Astrocyte of the cerebellum (primary cell): ENCODE measurements at regions not wholly inside any gene's neighbourhood (a gene's known extent, or its start where the extent isn't known, plus 50 kb on each side); places are given as distances from the start of the nearest gene placed in this dataset.
A peak's percentile ranks its signal among the peaks of the same experiment; 100 is the strongest.

Source experiments
- DNase-seq: peaks from one replicate; pipeline ENCODE4 v3.0.0-alpha.2; 2011; ENCODE audit warnings: low read depth
- H3K4me3 ChIP-seq: 2 replicates; pipeline ENCODE4 v1.5.1; 2011; ENCODE audit warnings: mild to moderate bottlenecking, low read depth, low read length, moderate library complexity
- in situ Hi-C: cut with HindIII; loops from 2 replicates; pipeline ENCODE4 v1.10.0; 2017; ENCODE audit warnings: low sequenced_read_pairs
- TF ChIP-seq, protein P1 (sequence below): IDR thresholded peaks from 2 replicates; pipeline ENCODE4 v1.5.1; 2012; ENCODE audit warnings: low read length, low read depth, moderate library complexity, mild to moderate bottlenecking; ENCODE audit errors: missing control alignments

DNA sequence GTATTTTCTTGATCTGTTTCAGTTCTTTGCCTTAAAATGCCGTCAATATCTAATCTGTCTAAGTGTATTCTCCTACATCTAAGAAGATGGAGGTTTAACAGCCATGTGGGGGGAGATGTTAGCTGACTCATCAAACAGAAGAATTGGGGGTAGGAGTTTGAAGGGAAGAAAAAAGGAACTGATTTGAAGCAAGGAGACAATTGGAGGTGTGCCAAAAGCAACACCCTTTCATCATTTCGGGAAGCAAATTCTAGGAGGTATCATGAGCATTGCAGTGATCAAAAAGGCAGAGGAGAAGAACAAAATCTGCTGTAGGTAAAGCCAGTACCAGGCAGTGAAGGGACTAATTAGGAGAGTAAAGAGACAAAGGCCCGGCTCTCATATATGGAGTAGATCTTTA, 337.3 kb upstream of the TBC1D5 start:
- in situ Hi-C loops, result no loop called here
- DNase-seq, result no peak
- no peak overlapping the region for H3K4me3 ChIP-seq
- TF ChIP-seq, protein P1, sequence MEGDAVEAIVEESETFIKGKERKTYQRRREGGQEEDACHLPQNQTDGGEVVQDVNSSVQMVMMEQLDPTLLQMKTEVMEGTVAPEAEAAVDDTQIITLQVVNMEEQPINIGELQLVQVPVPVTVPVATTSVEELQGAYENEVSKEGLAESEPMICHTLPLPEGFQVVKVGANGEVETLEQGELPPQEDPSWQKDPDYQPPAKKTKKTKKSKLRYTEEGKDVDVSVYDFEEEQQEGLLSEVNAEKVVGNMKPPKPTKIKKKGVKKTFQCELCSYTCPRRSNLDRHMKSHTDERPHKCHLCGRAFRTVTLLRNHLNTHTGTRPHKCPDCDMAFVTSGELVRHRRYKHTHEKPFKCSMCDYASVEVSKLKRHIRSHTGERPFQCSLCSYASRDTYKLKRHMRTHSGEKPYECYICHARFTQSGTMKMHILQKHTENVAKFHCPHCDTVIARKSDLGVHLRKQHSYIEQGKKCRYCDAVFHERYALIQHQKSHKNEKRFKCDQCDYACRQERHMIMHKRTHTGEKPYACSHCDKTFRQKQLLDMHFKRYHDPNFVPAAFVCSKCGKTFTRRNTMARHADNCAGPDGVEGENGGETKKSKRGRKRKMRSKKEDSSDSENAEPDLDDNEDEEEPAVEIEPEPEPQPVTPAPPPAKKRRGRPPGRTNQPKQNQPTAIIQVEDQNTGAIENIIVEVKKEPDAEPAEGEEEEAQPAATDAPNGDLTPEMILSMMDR, result no peak

DNA sequence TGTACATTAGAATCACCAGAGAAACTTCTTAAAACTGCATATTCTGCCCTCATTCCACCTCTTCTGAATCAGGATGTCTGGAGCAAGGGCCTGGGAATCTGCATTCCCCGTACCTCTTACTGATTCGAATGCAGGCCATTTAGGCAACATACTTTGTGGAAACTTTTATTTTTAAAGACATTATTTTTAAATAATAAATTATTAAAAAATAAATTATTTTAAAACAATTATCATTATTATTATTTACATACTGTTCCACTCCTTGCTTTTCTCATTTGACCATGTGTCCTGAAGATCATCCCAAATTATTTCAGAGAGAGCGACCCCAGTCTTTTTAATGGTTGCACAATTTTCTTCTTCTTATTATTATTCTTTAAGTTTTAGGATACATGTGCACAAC, 336.6 kb upstream of the TBC1D5 start:
- in situ Hi-C loops, result no loop called here
- no peak for DNase-seq
- TF ChIP-seq, protein P1, result no peak

DNA sequence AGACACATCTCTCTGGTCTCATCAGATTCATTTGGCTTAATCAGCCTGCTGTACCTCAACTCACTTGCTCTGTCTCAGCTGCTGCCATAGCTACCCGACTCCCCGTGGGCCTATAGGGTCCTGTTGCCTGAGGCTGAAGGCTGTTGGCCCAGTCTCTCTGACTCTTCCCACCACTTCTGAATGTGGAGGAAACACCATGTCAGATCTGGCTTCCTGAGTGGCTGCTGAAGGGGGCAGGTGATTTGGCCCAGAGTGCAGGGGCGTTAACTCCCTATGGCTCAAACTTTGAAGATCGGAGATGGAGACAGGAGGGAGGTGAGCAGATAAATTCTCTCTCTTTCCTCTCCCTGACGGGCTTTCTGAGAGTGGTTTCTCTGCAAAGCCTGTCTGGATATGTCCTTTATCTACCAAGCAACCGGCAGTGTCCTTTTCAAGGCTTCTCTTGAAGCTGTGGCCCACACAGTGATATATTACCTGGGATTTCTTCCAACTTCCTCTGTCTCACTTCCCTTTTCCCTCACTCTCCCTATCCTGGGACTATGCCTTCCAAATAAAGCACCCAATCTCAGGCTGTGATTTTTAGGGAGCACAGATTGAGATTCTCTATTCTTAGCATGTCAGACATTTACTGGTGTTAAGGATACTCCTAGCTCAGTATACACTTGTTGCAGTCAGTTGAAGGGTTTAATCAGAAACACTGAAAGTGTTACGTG, 334.9 kb upstream of the TBC1D5 start:
- no peak for DNase-seq
- TF ChIP-seq, protein P1, result no peak
- no peak overlapping the region for H3K4me3 ChIP-seq
- in situ Hi-C loops, result no loop called here

More for the DNA sequence above, 336.6 kb upstream of the TBC1D5 start:
- no peak overlapping the region for H3K4me3 ChIP-seq

DNA sequence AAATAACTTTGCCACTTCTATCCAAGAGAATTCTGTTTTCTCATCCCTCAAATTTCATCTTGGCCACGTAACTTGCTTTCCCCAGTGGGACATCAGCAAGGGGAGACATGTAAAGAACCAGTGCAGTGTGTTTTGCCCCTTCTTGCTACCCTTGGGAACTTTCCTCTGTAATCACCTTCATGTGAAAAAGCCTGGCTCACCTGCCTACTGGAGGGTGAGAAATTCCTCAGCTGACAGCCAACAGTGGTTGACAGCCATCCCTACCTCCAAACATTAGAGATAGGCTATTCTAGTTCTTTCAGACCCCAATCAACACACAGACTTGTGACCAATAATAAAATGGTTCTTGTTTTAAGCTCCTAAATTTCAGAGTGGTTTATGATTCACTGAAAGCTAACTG, 333.9 kb upstream of the TBC1D5 start:
- TF ChIP-seq, protein P1, result no peak
- in situ Hi-C loops, result no loop called here
- DNase-seq, result no peak
- H3K4me3 ChIP-seq, result no peak overlapping the region

DNA sequence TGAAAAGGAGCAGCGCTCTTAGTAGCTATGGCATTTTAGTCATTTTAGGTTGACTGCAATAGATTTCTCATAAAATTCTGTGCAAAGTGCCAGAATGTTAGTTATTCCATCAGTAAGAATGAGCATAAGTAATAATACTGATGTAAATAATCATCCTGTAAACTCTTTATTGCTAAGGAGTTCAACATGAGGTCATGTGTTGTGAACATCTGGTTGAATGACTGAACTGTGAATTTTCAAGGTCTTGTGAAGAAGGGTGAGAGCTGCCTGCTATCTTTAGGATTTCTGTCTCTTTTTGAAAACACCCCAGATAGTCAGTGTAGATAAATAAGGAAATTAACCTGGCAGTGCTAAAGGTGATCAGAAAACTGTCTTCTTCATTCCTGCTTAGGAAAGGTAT, 333.4 kb upstream of the TBC1D5 start:
- no peak for DNase-seq
- in situ Hi-C loops, result no loop called here
- TF ChIP-seq, protein P1, result no peak
- no peak overlapping the region for H3K4me3 ChIP-seq

DNA sequence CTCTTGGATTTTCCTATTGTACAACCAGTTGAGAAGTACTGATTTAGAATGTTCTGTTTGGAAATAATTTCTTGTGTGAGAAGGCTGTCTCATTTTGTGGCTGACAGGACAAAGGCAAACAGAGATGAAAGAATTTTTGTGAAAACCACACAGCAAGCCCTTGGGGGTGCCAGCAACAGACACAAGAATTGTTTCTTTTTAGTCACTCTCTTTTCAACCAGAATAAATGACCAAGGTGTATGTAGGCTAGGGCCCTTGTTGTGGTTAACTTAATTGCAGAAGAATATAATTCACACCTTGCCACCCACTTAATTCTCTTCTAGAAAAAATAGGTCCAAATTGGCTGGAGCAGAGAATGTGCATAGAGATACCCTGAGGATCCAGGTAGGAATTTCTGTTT, 329.4 kb upstream of the TBC1D5 start:
- TF ChIP-seq, protein P1, result no peak
- no peak overlapping the region for H3K4me3 ChIP-seq
- in situ Hi-C loops, result no loop called here
- DNase-seq, result peak; percentile 23
